ENCODE measurements at regions not wholly inside any gene's neighbourhood (a gene's known extent, or its start where the extent isn't known, plus 50 kb on each side); places are given as distances from the start of the nearest gene placed in this dataset.

- no peak overlapping the region for H3K27ac ChIP-seq
- no peak overlapping the region for H3K4me3 ChIP-seq (ENCODE audit: low read depth, low read length)
Measured at GRCh38 chrX:3462166-3462508, 115.7 kb upstream of the MXRA5 start.

GRCh38 chrX:3461397-3462165, 115.1 kb upstream of the MXRA5 start:
- Histone ChIP-seq H3K36me3 (no peaks in the 10 kb centered on the region), H3K27me3 (ENCODE audit: insufficient read depth, low read depth, severe bottlenecking) (peaks cover 3% of the 10 kb centered on the region), H3K9me3 (ENCODE audit: severe bottlenecking) (no peaks in the 10 kb centered on the region), H3K4me3 (ENCODE audit: low read depth, low read length) (no peak overlapping the region), H3K27ac (no peak overlapping the region)
- no peak for TF ChIP-seq CTCF (IDR thresholded peaks at IDR 0.05; ENCODE audit: low read depth, low read length)
- no peak for DNase-seq

More at GRCh38 chrX:3462166-3462508, 115.7 kb upstream of the MXRA5 start:
- Histone ChIP-seq H3K27me3 (ENCODE audit: insufficient read depth, low read depth, severe bottlenecking) (peaks cover 3% of the 10 kb centered on the region), H3K36me3 (no peaks in the 10 kb centered on the region), H3K9me3 (ENCODE audit: severe bottlenecking) (no peaks in the 10 kb centered on the region)
- no peak for DNase-seq
- TF ChIP-seq CTCF (IDR thresholded peaks at IDR 0.05; ENCODE audit: low read depth, low read length) = no peak

GRCh38 chrX:3455796-3456195, 109.3 kb upstream of the MXRA5 start:
- no peak for DNase-seq
- Histone ChIP-seq H3K4me3 (ENCODE audit: low read depth, low read length) (no peak overlapping the region), H3K9me3 (ENCODE audit: severe bottlenecking) (no peaks in the 10 kb centered on the region), H3K36me3 (no peaks in the 10 kb centered on the region), H3K27me3 (ENCODE audit: insufficient read depth, low read depth, severe bottlenecking) (no peaks in the 10 kb centered on the region), H3K27ac (no peak overlapping the region)
- TF ChIP-seq CTCF (IDR thresholded peaks at IDR 0.05; ENCODE audit: low read depth, low read length) = no peak

- Histone ChIP-seq H3K36me3 (no peaks in the 10 kb centered on the region), H3K4me3 (ENCODE audit: low read depth, low read length) (no peak overlapping the region), H3K9me3 (ENCODE audit: severe bottlenecking) (no peaks in the 10 kb centered on the region), H3K27ac (no peak overlapping the region), H3K27me3 (ENCODE audit: insufficient read depth, low read depth, severe bottlenecking) (no peaks in the 10 kb centered on the region)
- no peak for TF ChIP-seq CTCF (IDR thresholded peaks at IDR 0.05; ENCODE audit: low read depth, low read length)
- no peak for DNase-seq
Measured at GRCh38 chrX:3451571-3451970, 105.1 kb upstream of the MXRA5 start.

- H3K27ac ChIP-seq = no peak overlapping the region
- no peaks in the 10 kb centered on the region for H3K9me3 ChIP-seq (ENCODE audit: severe bottlenecking)
- no peaks in the 10 kb centered on the region for H3K27me3 ChIP-seq (ENCODE audit: insufficient read depth, low read depth, severe bottlenecking)
- H3K4me3 ChIP-seq (ENCODE audit: low read depth, low read length) = no peak overlapping the region
- no peak for DNase-seq
- no peaks in the 10 kb centered on the region for H3K36me3 ChIP-seq
- TF ChIP-seq CTCF (IDR thresholded peaks at IDR 0.05; ENCODE audit: low read depth, low read length) = no peak
Measured at GRCh38 chrX:3450881-3451570, 104.6 kb upstream of the MXRA5 start.

Data from WERI-Rb-1 (cell line).